HAP-1 (cell line): ENCODE measurements at regions not wholly inside any gene's neighbourhood (a gene's known extent, or its start where the extent isn't known, plus 50 kb on each side); places are given as distances from the start of the nearest gene placed in this dataset.
"Not testable (repeated sequence)": the region's sequence is repeated elsewhere in the genome, so short reads cannot be mapped to it uniquely, and the experiment has no call there.

ENCODE experiments used
- DNase-seq, 2 experiments: peaks; one replicate each; pipeline ENCODE4 v3.0.0-alpha.2; 2016 to 2020; ENCODE audit warnings: low spot score in 2 of 2
- H3K27me3 ChIP-seq: fragments of 250-450 bp; sonication (Bioruptor Pico); 2 replicates; pipeline ENCODE4 v1.5.1; 2020; ENCODE audit warnings: low read depth, mild to moderate bottlenecking, moderate library complexity
- H3K36me3 ChIP-seq: fragments of 250-450 bp; sonication (Bioruptor Pico); replicated peaks from 2 replicates; pipeline ENCODE4 v1.5.1; 2020; ENCODE audit warnings: mild to moderate bottlenecking
- H3K4me1 ChIP-seq: fragments of 250-450 bp; sonication (Bioruptor Pico); 2 replicates; pipeline ENCODE4 v1.5.1; 2020; ENCODE audit warnings: mild to moderate bottlenecking
- H3K4me3 ChIP-seq: fragments of 250-450 bp; sonication (Bioruptor Pico); 2 replicates; pipeline ENCODE4 v1.5.1; 2020; ENCODE audit warnings: mild to moderate bottlenecking, moderate library complexity
- H3K9me3 ChIP-seq: fragments of 250-450 bp; sonication (Bioruptor Pico); 2 replicates; pipeline ENCODE4 v1.5.1; 2020; ENCODE audit warnings: mild to moderate bottlenecking, moderate library complexity
- in situ Hi-C: fragments of 300-500 bp; cut with MboI; formaldehyde crosslinking; loops from 3 replicates; pipeline ENCODE4 v1.14.3; 2020; ENCODE audit warnings: low sequenced_read_pairs, inconsistent platforms, mixed read lengths

GRCh38 chr12:73220951-73221350 is 948.8 kb downstream of the TRHDE start:
- H3K4me3 ChIP-seq, result no peak overlapping the region
- no peaks in the 10 kb centered on the region for H3K4me1 ChIP-seq
- H3K27me3 ChIP-seq, result no peaks in the 10 kb centered on the region
- in situ Hi-C loops, result no loop called here
- no peaks in the 10 kb centered on the region for H3K36me3 ChIP-seq
- no peak for DNase-seq
- H3K9me3 ChIP-seq, result no peaks in the 10 kb centered on the region

DNA sequence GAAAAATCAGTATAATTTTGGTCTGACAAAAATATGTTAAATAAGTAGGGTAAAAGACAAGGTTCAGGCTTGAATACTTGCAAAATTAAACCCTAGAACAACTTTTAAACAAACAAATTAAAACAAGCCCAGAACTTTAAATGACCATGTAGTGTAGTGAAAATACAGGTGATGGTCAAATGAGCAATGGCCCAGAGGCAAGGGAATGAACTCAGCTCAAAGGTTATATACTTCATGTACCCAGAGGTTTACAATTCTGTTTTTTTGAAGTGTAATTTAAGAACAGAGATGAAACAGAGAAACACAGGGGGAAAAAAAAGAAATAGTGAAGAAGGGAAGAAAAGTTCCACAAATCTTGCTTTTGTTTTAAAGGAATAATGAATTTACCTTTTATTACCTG is 949.2 kb downstream of the TRHDE start:
- Histone ChIP-seq H3K4me3 (no peak overlapping the region), H3K4me1 (no peaks in the 10 kb centered on the region), H3K27me3 (no peaks in the 10 kb centered on the region), H3K9me3 (no peaks in the 10 kb centered on the region), H3K36me3 (no peaks in the 10 kb centered on the region)
- in situ Hi-C loops, result no loop called here
- DNase-seq, result no peak

DNA sequence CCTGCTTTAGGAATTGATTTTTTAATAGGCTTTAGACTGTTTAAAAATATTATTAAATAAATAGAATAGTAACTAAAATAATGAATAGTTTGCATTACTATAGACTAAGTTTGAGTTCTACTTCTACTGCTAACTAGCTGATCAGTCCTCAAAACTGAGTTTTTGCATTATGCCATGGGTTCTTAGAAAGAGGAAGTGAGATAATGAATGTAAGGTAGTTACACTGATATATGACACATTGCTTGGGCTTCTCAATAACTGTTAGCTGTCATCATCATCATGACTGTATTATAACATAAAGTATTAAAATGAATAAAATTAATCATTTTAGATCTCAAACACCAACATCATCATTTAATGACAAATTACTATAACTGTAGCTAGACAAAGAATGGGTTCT is 949.7 kb downstream of the TRHDE start:
- in situ Hi-C loops, result no loop called here
- no peaks in the 10 kb centered on the region for H3K4me1 ChIP-seq
- H3K4me3 ChIP-seq, result no peak overlapping the region
- H3K27me3 ChIP-seq, result no peaks in the 10 kb centered on the region
- H3K9me3 ChIP-seq, result no peaks in the 10 kb centered on the region
- no peak for DNase-seq
- no peaks in the 10 kb centered on the region for H3K36me3 ChIP-seq

DNA sequence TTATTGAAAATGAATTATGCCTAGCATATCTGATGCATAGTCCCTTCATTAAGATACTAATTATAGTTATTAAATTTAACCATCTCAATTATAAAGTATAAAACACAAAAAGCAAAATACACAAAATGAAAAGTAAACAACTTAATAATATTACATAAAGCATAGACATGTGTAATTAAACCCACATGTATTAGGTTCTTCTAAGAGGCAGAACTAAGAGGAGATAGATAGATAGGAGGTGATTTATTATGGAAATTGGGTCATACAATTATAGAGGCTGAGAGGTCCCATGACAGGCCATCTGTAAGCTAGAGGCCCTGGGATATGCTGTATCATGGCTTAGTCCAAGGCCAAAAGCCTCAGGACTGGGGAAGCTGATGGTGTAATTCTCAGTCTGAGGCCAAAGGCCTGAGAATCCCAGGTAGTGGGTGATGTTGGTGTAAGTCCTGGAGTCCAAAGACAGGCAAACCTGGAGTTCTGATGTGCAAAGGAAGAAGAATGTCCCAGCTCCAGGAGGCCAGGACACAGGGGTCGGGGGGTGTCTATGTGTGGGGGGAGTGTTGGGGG is 953.3 kb downstream of the TRHDE start:
- in situ Hi-C loops, result no loop called here
- Histone ChIP-seq H3K4me1 (no peaks in the 10 kb centered on the region), H3K4me3 (no peak overlapping the region), H3K9me3 (no peaks in the 10 kb centered on the region), H3K27me3 (no peaks in the 10 kb centered on the region), H3K36me3 (no peaks in the 10 kb centered on the region)
- no peak for DNase-seq

- no peaks in the 10 kb centered on the region for H3K27me3 ChIP-seq
- no peaks in the 10 kb centered on the region for H3K4me1 ChIP-seq
- in situ Hi-C loops, result no loop called here
- H3K36me3 ChIP-seq, result no peaks in the 10 kb centered on the region
- DNase-seq, result no peak
- no peaks in the 10 kb centered on the region for H3K9me3 ChIP-seq
- H3K4me3 ChIP-seq, result no peak overlapping the region
Observed at GRCh38 chr12:73225941-73226340, 953.8 kb downstream of the TRHDE start.

- in situ Hi-C loops, result no loop called here
Observed at GRCh38 chr12:73226593-73226992, 954.4 kb downstream of the TRHDE start.

GRCh38 chr12:73228828-73229227 is 956.7 kb downstream of the TRHDE start:
- H3K4me3 ChIP-seq, H3K9me3 ChIP-seq, H3K4me1 ChIP-seq, in situ Hi-C loops, H3K36me3 ChIP-seq, DNase-seq, H3K27me3 ChIP-seq: not testable (repeated sequence)

More at GRCh38 chr12:73226593-73226992, 954.4 kb downstream of the TRHDE start:
- H3K36me3 ChIP-seq, result no peaks in the 10 kb centered on the region
- no peak overlapping the region for H3K4me3 ChIP-seq
- no peaks in the 10 kb centered on the region for H3K9me3 ChIP-seq
- no peaks in the 10 kb centered on the region for H3K27me3 ChIP-seq
- H3K4me1 ChIP-seq, result no peaks in the 10 kb centered on the region
- no peak for DNase-seq

- H3K36me3 ChIP-seq, result no peaks in the 10 kb centered on the region
- no peaks in the 10 kb centered on the region for H3K9me3 ChIP-seq
- H3K4me3 ChIP-seq, result no peak overlapping the region
- DNase-seq, result no peak
- H3K27me3 ChIP-seq, result no peaks in the 10 kb centered on the region
- H3K4me1 ChIP-seq, result no peaks in the 10 kb centered on the region
- in situ Hi-C loops, result no loop called here
Observed at GRCh38 chr12:73235387-73235786, 963.2 kb downstream of the TRHDE start.

DNA sequence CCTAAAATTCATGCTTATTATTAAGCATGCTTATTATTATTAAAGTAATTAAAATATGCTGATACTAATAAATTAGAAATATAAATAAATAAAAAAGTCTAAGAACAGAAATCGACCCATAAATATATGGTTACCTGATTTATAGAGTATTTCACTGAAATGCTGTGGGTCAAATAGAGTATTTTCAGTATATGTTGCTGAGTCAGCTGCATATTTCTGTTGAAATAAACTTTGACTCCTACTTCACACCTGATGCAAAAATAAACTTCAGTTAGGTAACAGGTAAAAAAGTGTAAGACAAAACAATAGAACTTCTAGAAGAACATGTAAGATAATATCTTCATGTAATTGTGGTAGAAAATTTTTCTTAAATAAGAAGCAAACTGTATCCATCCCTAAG is 967.9 kb downstream of the TRHDE start:
- Histone ChIP-seq H3K4me3 (no peak overlapping the region), H3K4me1 (no peaks in the 10 kb centered on the region), H3K27me3 (no peaks in the 10 kb centered on the region), H3K36me3 (no peaks in the 10 kb centered on the region), H3K9me3 (no peaks in the 10 kb centered on the region)
- DNase-seq, result no peak
- in situ Hi-C loops, result no loop called here

DNA sequence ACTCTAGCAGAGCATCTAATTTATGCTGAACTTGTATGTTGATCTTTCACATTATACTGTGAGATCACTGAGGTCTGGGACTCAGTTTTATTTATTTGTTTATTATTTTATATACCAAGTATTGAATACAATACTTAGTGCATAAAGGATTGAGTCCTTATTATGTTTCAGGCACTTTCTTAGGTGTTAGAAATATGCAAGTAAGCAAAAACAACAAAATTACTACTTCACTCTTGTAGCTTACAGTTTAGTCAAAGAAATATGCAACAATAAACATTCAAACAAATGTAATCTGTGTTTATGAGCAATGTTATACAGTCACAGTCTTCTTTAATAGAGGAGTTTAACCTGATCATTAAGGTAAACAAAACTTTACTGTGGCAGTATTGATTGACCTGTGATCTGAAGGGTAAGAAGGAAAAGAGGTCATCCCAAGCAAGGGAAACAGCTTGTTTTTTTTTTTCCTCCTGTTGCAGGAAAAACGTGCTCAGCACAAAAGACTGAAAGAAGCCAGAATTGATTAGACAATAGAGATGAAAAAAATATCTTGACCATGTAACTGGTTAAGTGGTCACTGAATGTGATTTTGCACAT is 990.7 kb downstream of the TRHDE start:
- Histone ChIP-seq H3K4me1 (no peaks in the 10 kb centered on the region), H3K27me3 (no peaks in the 10 kb centered on the region), H3K36me3 (no peaks in the 10 kb centered on the region), H3K4me3 (no peak overlapping the region), H3K9me3 (no peaks in the 10 kb centered on the region)
- in situ Hi-C loops, result no loop called here
- DNase-seq, result no peak

DNA sequence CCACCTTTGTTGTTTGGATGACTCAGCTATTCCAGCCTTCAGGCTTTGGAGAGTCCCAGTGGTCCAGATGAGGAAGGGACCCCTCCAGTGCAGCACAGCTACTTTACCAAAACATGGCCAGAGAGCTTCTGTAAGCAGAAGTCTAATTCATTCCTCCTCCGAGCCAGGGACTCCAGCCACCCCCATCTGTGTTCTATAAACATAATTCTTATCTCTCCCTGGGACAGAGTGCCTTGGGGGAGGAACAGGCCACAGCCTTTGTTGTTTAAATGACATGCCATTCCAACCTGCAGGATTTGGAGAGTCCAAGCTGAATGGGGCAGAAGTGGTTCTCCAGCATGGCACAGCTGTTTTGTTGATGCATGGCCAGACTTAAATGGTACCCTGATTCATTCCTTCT is 994.0 kb downstream of the TRHDE start:
- H3K36me3 ChIP-seq, result no peaks in the 10 kb centered on the region
- no peaks in the 10 kb centered on the region for H3K9me3 ChIP-seq
- H3K4me1 ChIP-seq, result no peaks in the 10 kb centered on the region
- in situ Hi-C loops, result no loop called here
- no peak overlapping the region for H3K4me3 ChIP-seq
- DNase-seq, result no peak
- no peaks in the 10 kb centered on the region for H3K27me3 ChIP-seq

DNA sequence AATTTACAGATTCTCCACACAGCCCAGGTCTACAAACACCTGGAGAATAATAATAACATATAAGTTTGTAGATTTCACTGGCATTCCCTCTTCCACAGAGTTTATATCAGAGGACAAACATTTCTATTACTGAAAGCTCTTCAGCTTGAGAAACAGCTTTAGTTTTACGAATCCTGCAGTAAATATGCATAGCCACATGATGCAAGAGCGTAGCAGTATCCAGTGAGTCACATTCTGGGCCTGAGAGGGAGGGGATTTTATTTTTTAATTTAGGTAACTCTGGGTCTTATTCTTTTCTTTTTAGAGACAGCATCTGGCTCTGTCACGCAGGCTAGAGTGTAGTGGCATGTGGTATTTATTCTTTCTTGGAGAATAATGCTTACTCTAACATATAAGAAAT is 1002.8 kb downstream of the TRHDE start:
- H3K27me3 ChIP-seq, result no peaks in the 10 kb centered on the region

GRCh38 chr12:73277971-73278370 is 1005.8 kb downstream of the TRHDE start:
- Histone ChIP-seq H3K27me3 (no peaks in the 10 kb centered on the region), H3K9me3 (no peaks in the 10 kb centered on the region), H3K36me3 (no peaks in the 10 kb centered on the region), H3K4me3 (no peak overlapping the region), H3K4me1 (no peaks in the 10 kb centered on the region)
- in situ Hi-C loops, result no loop called here
- DNase-seq, result no peak

More for the DNA sequence above, 1002.8 kb downstream of the TRHDE start:
- no peak for DNase-seq
- Histone ChIP-seq H3K9me3 (no peaks in the 10 kb centered on the region), H3K36me3 (no peaks in the 10 kb centered on the region), H3K4me1 (no peaks in the 10 kb centered on the region), H3K4me3 (no peak overlapping the region)
- in situ Hi-C loops, result no loop called here

GRCh38 chr12:73301530-73301929 is 1029.4 kb downstream of the TRHDE start:
- H3K36me3 ChIP-seq, result no peaks in the 10 kb centered on the region
- H3K4me3 ChIP-seq, result no peak overlapping the region
- DNase-seq, result no peak
- no peaks in the 10 kb centered on the region for H3K4me1 ChIP-seq
- in situ Hi-C loops, result no loop called here
- no peaks in the 10 kb centered on the region for H3K9me3 ChIP-seq
- H3K27me3 ChIP-seq, result no peaks in the 10 kb centered on the region

GRCh38 chr12:73307260-73307659 is 1035.1 kb downstream of the TRHDE start:
- H3K4me1 ChIP-seq, result no peaks in the 10 kb centered on the region
- no peak overlapping the region for H3K4me3 ChIP-seq
- DNase-seq, result no peak
- H3K9me3 ChIP-seq, result no peaks in the 10 kb centered on the region
- H3K36me3 ChIP-seq, result no peaks in the 10 kb centered on the region
- H3K27me3 ChIP-seq, result no peaks in the 10 kb centered on the region
- in situ Hi-C loops, result no loop called here
